GM12864 (cell line): ENCODE measurements at regions not wholly inside any gene's neighbourhood (a gene's known extent, or its start where the extent isn't known, plus 50 kb on each side); places are given as distances from the start of the nearest gene placed in this dataset.
"Not testable (repeated sequence)": the region's sequence is repeated elsewhere in the genome, so short reads cannot be mapped to it uniquely, and the experiment has no call there.

Experiments
- DNase-seq: peaks from one replicate; pipeline ENCODE4 v3.0.0-alpha.2; 2011; ENCODE audit warnings: low read depth
- H3K4me3 ChIP-seq: 2 replicates; pipeline ENCODE4 v1.5.1; 2011; ENCODE audit warnings: mild to moderate bottlenecking, low read depth, low read length, control low read depth
- CTCF ChIP-seq: IDR thresholded peaks from 2 replicates; pipeline ENCODE4 v1.5.1; 2011; ENCODE audit warnings: low read depth, mild to moderate bottlenecking, moderate library complexity, low read length, control low read depth, inconsistent platforms; ENCODE audit errors: missing control alignments

- TF ChIP-seq CTCF: no peak
- no peak for DNase-seq
These were observed 195.9 kb downstream of the RTP5 start for GRCh38 chr2:242065426-242065825.

GRCh38 chr2:242069018-242069417, 199.5 kb downstream of the RTP5 start:
- no peak overlapping the region for H3K4me3 ChIP-seq
- DNase-seq: no peak

More at GRCh38 chr2:242065426-242065825, 195.9 kb downstream of the RTP5 start:
- H3K4me3 ChIP-seq: no peak overlapping the region

GRCh38 chr2:242069938-242070395, 200.4 kb downstream of the RTP5 start:
- DNase-seq, H3K4me3 ChIP-seq: not testable (repeated sequence)

More at GRCh38 chr2:242069018-242069417, 199.5 kb downstream of the RTP5 start:
- no peak for TF ChIP-seq CTCF

- not testable (repeated sequence) for H3K4me3 ChIP-seq, DNase-seq
These were observed 201.2 kb downstream of the RTP5 start for GRCh38 chr2:242070726-242071125.

GRCh38 chr2:242071377-242071776, 201.8 kb downstream of the RTP5 start:
- H3K4me3 ChIP-seq, DNase-seq: not testable (repeated sequence)

GRCh38 chr2:242071936-242072335, 202.4 kb downstream of the RTP5 start:
- not testable (repeated sequence) for DNase-seq, H3K4me3 ChIP-seq

- DNase-seq: no peak
- TF ChIP-seq CTCF: no peak
- no peak overlapping the region for H3K4me3 ChIP-seq
These were observed 205.6 kb downstream of the RTP5 start for GRCh38 chr2:242075168-242075567.

- no peak overlapping the region for H3K4me3 ChIP-seq
- no peak for TF ChIP-seq CTCF
- DNase-seq: no peak
These were observed 206.2 kb downstream of the RTP5 start for GRCh38 chr2:242075696-242076095.

- H3K4me3 ChIP-seq, DNase-seq: not testable (repeated sequence)
These were observed 206.7 kb downstream of the RTP5 start for GRCh38 chr2:242076184-242076583.

GRCh38 chr2:242078426-242078825, 208.9 kb downstream of the RTP5 start:
- DNase-seq, H3K4me3 ChIP-seq: not testable (repeated sequence)

- DNase-seq, H3K4me3 ChIP-seq: not testable (repeated sequence)
These were observed 210.3 kb downstream of the RTP5 start for GRCh38 chr2:242079792-242080191.

- not testable (repeated sequence) for H3K4me3 ChIP-seq, DNase-seq
These were observed 211.2 kb downstream of the RTP5 start for GRCh38 chr2:242080575-242081214.

- DNase-seq, H3K4me3 ChIP-seq: not testable (repeated sequence)
These were observed 214.5 kb downstream of the RTP5 start for GRCh38 chr2:242084034-242084433.

GRCh38 chr2:242085024-242085674, 215.6 kb downstream of the RTP5 start:
- DNase-seq, H3K4me3 ChIP-seq: not testable (repeated sequence)
